Stimulated activated CD8-positive, alpha-beta memory T cell treated with anti-CD3 and anti-CD28 coated beads, Interleukin-7, amount 100 ng/mL, for 24 hours (primary cell): ENCODE measurements at regions not wholly inside any gene's neighbourhood (a gene's known extent, or its start where the extent isn't known, plus 50 kb on each side); places are given as distances from the start of the nearest gene placed in this dataset.
"Not testable (repeated sequence)": the region's sequence is repeated elsewhere in the genome, so short reads cannot be mapped to it uniquely, and the experiment has no call there.

Source experiments
- DNase-seq: peaks from one replicate; pipeline ENCODE4 v3.0.0-alpha.2; 2020; ENCODE audit warnings: low read depth

DNA sequence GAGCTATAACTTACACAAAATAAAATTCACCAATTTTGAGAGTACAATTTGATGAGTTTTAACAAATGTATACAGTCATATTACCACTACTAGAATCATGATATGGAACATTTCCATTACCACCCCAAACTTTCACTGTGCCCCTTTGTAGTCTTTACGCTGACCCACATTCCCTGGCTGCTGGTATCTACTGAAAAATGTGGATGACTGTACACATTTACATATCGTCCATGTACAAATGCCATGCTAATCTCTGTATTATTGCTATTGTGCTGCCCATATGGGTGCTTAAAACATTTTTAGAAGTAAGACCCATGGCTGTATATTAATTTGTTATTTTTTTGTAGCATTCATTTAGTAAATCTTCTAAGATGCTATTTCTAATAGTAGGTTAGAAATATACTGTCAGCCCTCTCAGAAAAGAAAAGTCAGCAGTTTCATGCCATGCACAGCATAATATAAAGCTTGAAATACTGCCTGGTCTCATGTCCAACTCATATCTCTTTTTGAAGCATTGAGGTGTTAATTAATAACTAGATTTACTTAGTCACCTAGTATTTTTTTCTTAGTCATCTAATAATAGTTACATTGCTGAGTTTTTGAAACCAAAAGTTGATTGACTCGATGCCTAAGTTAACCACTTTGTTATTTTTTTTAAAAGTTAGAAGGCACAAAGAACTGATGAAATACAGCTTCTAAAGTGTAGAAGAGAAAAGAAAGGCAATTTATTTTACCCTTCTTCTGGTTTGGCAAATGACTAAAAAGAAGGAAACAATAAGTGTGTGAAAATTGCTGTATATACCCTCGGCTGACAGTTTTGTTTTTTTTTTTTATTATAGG lies 188.3 kb upstream of the MEF2C start:
- no peak for DNase-seq

DNA sequence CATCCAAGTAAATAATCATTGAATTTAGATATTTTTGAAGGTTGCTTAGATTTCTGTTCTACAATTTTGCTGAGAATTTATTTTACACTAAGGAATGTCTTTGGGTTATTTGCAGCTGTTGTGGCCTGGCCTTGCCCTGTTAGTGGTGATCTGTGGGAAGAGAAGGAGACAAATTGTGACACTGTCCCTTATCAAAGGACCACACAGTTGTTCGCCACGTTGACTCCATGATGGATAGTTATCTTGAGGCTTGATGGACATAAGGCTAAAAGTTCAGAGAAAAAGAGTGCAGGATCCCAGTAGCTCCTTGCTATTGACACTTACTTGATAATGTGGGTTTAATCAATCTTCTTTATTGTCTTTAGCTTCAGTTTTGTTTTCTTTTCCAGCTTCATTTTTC lies 186.6 kb upstream of the MEF2C start:
- DNase-seq = no peak

DNA sequence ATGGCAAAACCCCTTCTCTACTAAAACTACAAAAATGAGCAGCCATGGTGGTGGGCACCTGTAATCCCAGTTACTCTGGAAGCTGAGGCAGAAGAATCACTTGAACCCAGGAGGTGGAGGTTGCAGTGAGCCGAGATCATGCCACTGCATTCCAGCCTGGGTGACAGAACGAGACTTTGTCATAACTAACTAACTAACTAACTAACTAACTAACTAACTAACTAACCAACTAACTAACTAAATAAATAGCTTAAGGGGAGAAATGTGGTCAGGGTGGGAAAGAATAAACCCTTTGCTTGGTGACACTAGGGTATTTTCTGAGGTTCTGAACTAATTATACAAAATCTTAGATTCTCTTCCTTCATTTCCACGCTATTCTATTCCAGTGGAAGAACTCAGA lies 184.4 kb upstream of the MEF2C start:
- no peak for DNase-seq

DNA sequence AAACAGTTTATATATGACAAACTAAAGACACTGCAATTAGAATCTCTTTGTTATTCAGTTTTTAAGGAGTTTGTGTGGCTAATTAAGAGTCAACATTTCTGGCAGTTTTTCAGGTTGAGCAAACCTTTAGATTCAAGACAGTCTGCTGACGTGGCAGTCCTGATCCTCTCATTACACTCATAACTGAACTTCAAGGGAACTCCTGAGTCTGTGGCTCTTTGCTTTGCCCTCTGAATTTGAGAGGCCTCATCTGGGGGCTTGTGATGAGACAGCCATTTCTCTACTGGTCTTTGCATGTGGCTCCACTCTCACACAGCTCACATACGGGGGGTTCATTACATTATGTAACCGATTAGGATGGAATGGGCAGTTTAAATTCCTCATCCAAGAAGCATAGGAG lies 182.9 kb upstream of the MEF2C start:
- DNase-seq = no peak

DNA sequence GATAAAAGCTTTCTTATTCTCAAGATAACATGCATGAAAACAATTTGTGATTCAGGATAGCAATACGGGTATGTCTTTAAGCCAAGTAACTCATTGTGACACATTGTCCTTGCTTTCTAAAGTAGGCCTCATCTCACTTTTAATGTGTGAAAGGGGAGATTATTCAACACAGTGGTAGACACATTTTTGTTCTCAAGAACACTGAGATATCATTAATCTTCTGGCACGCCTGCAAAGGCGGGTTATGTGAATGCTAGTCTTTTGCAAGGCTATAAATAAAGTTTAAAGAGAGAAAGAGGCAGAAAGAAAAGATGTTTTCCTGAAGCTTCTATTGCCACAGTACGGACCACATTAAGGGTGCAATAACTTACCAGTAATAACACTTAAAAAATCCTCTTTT lies 181.8 kb upstream of the MEF2C start:
- no peak for DNase-seq

DNA sequence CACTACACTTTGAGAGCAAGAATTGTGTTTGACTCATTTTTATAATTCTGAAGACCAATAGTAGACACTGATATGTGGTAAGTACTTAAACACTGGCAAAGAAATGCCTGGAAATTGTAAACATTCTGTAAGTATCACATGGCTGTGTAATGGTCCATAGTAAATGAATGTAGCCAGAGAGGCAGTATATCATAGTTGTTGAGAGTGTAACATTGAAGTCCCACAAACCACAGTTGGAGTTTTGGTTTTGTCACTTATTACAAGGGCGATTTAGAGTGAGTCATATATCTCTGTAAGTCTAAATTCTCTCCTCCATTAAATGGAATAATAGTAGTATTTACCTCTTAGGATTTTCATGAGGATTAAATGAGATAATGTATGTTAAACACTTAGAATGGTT lies 181.1 kb upstream of the MEF2C start:
- DNase-seq = no peak

DNA sequence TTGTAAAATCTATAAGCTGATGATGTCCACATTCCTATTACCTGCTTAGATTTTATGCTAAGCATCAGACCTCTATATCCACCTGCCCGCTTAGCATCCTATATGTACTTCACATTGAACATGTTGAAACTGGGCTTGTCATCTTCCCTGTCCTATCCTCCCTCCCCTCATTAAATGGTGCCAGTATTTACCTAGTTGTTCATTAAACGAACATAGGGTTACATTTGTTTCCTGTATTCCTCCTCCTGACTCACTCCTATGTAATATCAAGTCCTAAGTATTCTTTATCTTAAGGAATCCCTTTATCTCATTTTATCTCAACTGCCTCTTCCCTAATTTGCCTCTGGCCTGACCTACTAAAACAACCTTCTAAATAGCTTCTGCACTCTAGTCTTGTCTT lies 177.8 kb upstream of the MEF2C start:
- no peak for DNase-seq

DNA sequence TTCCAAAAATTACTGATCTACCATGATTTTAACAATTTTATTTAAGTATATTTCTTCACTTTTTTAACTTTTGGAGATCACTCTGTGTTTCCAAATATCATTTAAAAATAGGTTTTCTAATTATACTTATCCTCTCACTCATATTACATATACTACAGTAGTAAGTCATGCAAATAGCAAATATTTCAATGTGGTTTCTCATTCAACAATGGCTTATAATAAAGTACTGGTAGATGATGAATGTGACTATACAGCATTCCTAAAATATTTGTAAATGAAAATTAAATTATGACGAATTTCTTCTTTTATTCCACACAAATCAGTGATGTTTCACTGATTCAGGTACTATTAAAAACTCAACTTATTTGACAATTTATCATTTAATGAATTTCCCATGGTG lies 176.3 kb upstream of the MEF2C start:
- DNase-seq = no peak

DNA sequence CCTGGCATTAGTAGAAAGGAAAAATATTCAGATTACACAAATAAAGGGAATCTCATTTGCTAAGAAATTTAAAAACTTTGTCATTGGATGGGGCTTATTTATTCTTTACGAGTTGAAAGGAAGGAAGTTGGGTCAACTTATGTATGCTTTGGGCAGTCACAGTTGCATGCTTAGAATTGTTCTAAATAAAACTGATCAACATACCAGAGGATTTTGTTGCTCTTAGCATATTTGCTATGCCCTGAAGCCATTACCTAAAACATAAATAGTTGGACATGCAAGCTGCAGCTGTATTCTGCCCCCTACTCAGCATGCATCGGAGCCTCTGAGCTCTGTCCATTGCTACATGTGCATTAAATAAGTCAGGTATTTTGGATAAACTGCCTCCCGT lies 172.7 kb upstream of the MEF2C start:
- no peak for DNase-seq

DNA sequence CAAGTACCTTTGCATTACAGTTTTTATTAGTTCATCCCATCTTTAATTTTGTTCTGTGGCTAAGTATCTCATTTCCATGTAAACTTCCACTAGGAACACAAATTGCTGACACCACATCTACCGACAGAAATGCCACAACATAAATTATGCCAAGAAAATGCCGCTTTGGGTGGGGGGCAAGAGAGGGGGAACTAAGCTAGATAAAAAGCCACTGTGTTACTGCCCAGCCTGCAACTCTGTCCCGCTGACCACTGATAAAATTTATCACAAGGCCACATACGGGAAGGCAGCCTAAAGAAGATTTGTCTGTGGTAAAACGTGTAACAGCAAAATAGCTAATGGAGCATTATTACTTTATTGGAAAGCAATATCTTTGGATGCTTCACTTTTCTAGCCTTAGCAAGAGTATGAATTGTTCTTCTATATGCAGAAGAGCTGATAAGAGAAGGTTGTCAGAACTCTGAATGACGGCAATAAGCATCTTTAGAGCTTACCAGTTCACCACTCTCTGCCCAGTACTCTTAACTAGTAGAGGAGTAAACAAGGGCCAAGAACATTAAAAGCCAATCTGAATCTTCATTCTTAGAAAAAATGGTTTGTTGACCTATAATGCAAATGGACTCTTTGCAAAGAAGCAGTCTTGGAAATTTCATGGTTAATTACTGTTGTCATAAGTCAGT lies 172.2 kb upstream of the MEF2C start:
- DNase-seq = no peak

DNA sequence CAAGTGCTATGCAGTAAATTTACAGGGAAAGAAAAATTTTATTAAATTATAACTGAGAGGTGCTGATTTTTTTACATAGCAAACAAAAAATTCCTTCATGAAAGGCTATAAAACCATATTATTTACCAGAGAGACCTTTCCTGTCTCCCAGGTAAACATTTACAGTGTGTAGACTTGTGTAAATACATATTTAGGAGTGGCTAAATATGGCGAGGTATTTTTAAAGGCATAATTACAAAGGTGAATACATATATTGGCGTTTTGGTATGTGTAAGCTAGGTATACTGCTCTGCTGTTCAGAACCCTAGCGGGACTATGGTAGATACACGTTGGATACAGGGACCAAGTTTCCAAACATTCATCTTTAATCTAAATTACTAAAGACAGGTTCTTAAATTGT lies 170.6 kb upstream of the MEF2C start:
- no peak for DNase-seq

DNA sequence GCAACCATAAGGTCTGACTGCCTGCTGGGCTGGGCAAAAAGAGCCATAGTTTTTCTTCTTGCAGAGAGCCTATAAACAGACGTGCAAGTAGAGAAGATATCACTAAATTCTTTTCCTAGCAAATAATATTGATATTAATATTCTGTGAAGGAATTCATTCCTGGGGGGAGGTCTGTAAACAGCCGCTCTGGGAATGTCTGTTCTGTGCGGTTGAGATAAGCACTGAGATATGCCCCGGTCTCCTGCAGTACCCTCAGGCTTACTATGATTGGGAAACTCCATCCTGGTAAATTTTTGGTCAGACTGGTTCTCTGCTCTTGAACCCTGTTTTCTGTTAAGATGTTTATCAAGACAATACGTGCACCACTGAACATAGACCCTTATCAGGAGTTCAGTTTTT lies 167.1 kb upstream of the MEF2C start:
- DNase-seq = not testable (repeated sequence)

DNA sequence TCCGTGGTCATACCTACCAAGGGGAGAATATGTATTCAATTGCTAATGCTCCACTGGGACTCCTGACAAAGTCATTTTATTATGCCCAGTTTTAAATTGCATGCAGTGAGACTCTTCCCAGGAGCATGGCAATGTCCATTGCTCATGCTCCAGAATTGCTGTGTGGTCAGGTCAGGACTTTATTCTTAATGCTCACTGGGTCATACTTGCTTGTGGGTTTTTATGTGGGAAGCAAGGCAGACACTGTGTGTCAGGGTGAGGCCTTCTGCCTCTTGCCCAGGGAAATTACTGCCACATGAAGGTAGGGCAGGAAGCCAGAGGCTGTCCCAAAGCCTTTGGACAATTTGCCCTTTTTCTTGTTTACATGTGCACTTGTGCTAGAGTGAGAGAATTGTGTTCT lies 164.6 kb upstream of the MEF2C start:
- no peak for DNase-seq

DNA sequence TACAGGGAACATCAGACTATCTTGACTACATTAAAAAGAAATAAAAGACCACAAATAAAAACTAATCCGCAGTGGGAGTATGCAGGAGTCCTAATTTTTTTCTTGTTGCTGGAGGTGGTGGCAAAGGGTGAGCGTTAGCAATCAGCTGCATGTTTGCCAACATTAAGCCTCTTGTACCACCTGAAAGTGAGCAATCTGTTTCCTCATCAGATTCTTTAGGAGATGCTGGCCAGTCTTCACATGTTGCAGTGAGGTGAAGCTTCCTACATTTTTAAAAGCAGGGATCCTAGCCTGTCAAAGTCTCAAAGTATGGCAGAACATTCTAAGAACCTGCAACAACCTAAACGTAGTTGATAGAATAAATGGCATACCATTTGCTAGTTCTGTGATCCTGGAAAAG lies 162.2 kb upstream of the MEF2C start:
- no peak for DNase-seq

DNA sequence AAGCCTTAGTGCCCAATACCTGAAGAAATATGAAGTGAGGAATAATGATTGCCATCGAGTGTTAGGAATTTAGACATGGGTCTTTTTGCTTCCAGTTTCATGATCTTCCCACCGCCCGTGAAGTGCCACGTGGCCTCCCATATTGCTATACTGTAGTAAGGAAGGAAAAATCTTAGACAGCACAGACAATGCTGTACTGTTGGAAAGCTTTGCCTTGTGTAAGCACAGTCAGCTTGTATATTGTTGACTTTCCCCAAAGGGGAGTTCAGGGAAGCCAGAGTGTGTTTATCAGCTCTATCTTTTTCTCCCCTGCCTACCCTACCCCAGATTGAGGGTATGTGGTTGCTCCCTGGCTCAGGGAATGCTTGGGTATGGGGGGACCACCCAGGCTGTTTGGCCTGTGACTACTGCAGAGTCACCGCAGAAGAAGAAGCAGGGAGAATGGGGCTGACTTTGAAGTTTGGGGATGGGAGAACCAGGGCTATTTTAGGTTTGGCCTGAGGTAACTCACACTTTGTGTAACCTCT lies 161.8 kb upstream of the MEF2C start:
- no peak for DNase-seq

DNA sequence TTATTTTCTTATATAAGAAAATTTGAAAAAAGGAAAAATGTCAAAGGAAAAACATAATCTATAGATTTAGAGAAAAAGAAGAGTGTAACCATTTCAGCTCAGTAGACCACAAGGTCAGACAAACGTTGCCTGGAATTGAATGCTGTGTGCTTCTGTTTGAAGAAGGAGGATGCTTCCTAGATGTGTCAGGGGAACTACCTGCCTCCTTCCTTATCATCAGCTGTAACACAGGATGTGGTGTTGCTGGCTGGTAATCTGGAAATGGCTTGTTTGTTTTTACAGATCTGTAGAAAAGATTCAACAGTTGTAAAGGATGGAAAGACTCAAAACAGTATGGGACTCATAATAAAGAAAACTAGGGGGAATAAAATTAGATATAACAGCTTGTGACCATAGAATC lies 160.7 kb upstream of the MEF2C start:
- no peak for DNase-seq

DNA sequence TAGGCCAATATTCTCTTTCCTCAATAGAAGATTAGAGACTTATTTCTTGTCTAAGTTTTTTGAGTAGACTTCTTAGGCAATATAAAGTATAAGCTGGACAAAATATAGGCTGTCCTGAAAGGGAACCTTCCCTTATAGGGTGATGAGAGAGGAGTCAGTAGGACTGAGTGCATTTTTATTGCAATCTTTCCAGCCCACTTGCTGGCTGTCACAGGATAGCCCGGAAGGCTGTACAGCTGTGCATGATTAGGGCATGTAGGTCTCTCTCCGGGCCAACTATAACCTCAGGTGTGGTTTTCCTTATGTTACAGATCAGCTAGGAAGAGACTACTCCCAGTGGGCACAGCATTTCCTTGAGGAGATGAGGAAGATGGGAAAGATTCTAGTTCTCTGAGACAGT lies 159.8 kb upstream of the MEF2C start:
- DNase-seq = no peak

DNA sequence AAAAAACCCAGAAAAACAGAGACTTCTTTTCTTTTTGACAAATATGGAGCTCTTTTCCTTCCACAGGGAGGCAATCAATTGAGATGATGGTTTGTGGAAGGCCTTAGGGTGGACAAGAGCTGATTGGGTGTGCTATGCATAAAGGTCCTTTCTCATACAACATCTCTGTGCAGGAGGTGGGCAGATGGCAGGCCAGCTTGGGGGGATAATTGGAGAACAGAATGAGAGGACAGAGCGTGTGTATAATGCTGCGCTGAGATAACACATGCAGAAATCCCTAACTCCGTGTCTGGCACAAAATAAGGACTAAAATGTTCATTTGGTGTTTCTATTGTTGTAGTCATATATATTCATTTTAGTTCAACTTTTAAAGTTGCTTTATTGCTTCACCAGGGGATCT lies 159.0 kb upstream of the MEF2C start:
- DNase-seq = no peak

DNA sequence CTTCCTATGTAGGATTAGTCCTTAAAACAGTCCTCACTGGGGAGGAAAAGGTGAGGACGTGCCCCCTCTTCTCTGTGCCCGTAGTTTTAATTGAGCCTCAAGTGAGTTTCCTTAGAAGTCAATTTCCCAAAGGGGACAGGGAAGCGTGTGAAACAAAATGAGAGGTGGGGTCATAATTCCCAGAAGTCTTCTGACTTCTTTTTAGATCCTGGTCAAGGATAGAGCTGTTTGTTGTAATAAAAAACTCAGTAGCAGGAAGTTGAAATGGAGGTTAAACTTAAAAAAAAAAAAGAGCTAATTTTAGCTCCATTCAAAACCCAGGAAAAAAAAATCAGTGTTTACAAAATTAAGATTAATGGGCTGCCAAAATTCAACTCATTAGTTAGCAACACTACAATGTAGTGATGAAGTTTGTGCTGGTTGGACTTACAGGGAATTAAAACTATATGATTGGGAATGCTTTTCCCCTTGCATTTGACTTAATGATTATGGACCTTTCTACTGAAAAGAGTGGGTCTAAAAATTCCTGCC lies 158.3 kb upstream of the MEF2C start:
- DNase-seq = no peak

DNA sequence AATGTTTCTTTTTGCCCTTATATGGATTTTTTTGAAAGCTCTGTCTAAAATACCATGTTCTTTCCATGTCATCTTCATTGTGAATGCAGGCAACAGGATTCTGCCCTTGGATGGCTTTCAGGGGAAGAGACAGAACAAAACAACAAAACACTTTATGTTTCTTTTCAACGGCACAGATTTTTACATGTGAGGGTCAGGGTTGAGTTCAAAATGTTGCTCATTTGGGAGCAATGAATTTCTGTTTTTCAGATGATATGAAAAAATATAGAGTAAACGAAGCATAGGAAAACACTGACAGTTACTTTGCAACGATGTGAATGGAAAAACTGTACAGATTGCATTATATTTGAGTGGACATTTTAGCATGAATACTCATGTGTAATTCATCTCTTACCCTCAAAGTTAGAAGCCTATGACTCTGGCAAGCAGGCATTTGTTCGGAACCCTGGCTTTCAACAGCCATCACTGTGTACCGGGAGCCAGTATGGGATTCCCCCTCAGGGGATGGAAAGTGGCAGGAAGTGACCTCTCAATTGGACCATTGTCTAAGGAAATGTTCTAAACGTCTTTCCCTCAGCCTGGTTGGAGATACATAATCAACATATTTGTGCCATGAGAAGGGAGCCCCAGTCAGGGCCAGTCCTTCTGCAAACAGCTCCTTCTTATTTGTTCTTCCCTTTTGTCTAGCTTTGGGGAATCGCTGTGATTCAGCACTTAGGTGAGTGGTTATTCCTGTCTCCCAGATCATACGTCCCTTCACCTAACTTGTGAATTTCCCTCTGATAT lies 153.9 kb upstream of the MEF2C start:
- no peak for DNase-seq

DNA sequence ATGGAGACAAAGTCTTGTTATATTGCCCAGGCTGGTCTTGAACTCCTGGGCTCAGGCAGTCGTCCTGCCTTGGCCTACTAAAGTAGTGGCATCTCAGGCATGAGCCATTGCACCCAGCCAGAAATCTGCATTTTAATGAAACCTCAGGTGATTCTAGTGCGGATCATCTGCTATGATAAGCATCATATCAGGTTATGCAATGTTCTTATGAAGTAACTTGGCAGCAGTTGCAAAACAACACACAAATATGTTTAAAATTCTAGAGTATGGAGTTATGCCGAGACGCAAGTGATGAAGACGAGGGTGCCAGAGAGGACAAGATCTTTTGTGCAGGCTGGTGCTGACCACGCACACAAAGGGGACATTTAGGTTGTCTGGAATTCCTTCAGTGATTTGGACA lies 153.2 kb upstream of the MEF2C start:
- DNase-seq = no peak

DNA sequence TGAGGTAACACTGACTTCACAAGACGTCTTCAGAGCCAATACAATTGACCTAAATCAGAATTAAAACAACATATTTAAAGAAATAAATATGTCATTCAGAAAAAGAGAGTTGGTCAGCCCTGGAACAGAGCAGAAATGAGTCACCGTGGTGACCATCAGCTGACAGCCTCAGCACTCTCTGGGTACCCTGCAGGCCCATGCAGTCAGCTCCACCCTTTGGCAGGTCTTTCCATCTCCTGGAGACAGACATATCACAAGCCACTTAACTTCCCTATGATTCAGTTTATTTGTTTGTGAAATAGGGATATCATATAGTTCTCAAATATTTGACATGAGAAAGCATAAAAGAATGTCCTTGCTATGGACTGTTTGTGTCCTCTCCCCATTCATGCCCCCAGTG lies 151.6 kb upstream of the MEF2C start:
- no peak for DNase-seq

DNA sequence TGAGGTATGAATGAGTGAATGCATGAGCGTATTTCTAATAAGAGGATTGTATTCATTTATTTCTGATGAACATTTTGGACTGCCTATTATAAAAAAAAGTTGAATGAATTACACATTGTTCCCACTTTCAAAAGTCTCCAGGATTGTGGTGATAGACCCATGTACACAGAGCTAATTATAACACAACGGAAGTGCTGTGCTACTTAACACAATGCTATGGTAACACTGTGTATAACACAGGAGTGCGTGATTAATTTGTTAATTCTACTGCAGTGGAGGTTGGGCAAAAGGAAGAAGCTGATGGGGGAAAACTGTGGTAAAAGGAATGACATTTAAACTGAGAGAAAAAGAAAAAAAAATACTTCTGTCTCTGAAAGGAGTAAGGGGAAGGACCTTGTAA lies 147.8 kb upstream of the MEF2C start:
- no peak for DNase-seq
